GM12878 (cell line): ENCODE measurements at regions not wholly inside any gene's neighbourhood (a gene's known extent, or its start where the extent isn't known, plus 50 kb on each side); places are given as distances from the start of the nearest gene placed in this dataset.

Experiments used
- CBX3 ChIP-seq: fragments of 200-600 bp; sonication (generic); IDR thresholded peaks from 2 replicates; pipeline ENCODE4 v1.6.1; 2016; ENCODE audit warnings: low read depth, borderline replicate concordance
- CEBPZ ChIP-seq: fragments of 150-350 bp; IDR thresholded peaks from 2 replicates; pipeline ENCODE4 v1.6.1; 2016; ENCODE audit warnings: low read depth, low read length
- CREM ChIP-seq: IDR thresholded peaks from 2 replicates; pipeline ENCODE4 v1.6.1; 2014; ENCODE audit warnings: antibody characterized with exemption, low read depth
- CUX1 ChIP-seq: IDR thresholded peaks from 2 replicates; pipeline ENCODE4 v1.6.1; 2012; ENCODE audit warnings: improper control_type of control experiment, low read depth, low read length; ENCODE audit not compliant: insufficient replicate concordance
- ETV6 ChIP-seq, 2 experiments: fragments of 450-650 bp in 1 of 2; IDR thresholded peaks in 1 of 2; conservative IDR thresholded peaks in 1 of 2; 2 replicates each; pipeline ENCODE4 v1.6.1; 2014; ENCODE audit warnings: antibody characterized with exemption in 1 of 2, borderline replicate concordance in 1 of 2, low read depth in 1 of 2, mild to moderate bottlenecking in 1 of 2, moderate library complexity in 1 of 2
- JUND ChIP-seq: IDR thresholded peaks from 2 replicates; pipeline ENCODE4 v1.6.1; 2012; ENCODE audit warnings: low read depth, mild to moderate bottlenecking, low read length, improper control_type of control experiment, moderate library complexity
- NFXL1 ChIP-seq: fragments of 450-650 bp; IDR thresholded peaks from 2 replicates; pipeline ENCODE4 v1.6.1; 2017; ENCODE audit warnings: antibody characterized with exemption, mild to moderate bottlenecking, borderline replicate concordance
- PAX5 ChIP-seq: IDR thresholded peaks from 2 replicates; pipeline ENCODE4 v1.6.1; 2011; ENCODE audit warnings: low read depth, low read length, borderline replicate concordance

GRCh38 chr11:25902476-25902875 is 429.5 kb upstream of the ANO3 start (continued):
- no peak for TF ChIP-seq CUX1
- TF ChIP-seq ETV6 (conservative IDR thresholded peaks at IDR 0.05 in 1 of 2, IDR thresholded peaks at IDR 0.05 in 1 of 2; ENCODE audit: borderline replicate concordance in 1 of 2, low read depth in 1 of 2), result no peak
- TF ChIP-seq JUND, result no peak
- no peak for TF ChIP-seq CREM
- no peak for TF ChIP-seq CEBPZ
- TF ChIP-seq NFXL1, result no peak
- no peak for TF ChIP-seq CBX3
- TF ChIP-seq PAX5, result no peak
